ENCODE measurements at regions not wholly inside any gene's neighbourhood (a gene's known extent, or its start where the extent isn't known, plus 50 kb on each side); places are given as distances from the start of the nearest gene placed in this dataset.
"Not testable (repeated sequence)": the region's sequence is repeated elsewhere in the genome, so short reads cannot be mapped to it uniquely, and the experiment has no call there.

DNA sequence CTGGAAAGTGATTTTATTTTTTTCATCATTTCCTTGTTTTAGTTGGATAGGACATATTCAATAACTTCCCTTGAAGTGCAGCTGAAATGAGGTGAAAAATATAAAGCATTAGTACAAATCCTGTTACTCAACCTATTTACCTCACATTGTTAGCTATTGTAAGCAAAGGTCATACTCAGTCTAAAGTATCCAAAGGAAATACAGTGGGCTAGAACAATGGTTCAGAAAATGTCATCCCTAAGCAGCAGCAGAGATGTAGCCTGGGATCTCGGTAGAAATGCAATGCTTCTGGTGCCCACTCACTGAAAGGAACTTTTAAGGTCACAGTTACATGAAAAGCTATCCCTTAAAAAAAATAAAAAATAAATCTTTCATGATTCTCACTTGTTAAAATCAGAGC is 300.6 kb downstream of the PPP4R3C start (continued):
- TF ChIP-seq, protein P1, sequence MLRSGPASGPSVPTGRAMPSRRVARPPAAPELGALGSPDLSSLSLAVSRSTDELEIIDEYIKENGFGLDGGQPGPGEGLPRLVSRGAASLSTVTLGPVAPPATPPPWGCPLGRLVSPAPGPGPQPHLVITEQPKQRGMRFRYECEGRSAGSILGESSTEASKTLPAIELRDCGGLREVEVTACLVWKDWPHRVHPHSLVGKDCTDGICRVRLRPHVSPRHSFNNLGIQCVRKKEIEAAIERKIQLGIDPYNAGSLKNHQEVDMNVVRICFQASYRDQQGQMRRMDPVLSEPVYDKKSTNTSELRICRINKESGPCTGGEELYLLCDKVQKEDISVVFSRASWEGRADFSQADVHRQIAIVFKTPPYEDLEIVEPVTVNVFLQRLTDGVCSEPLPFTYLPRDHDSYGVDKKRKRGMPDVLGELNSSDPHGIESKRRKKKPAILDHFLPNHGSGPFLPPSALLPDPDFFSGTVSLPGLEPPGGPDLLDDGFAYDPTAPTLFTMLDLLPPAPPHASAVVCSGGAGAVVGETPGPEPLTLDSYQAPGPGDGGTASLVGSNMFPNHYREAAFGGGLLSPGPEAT (IDR thresholded peaks at IDR 0.05; ENCODE audit: low read depth) = no peak
- no peak for TF ChIP-seq CBX3 (IDR thresholded peaks at IDR 0.05; ENCODE audit: borderline replicate concordance, low read depth)
- TF ChIP-seq NBN (IDR thresholded peaks at IDR 0.05) = no peak
- no peak for TF ChIP-seq RUNX3 (IDR thresholded peaks at IDR 0.05; ENCODE audit: low read length)
- TF ChIP-seq MTA2 (IDR thresholded peaks at IDR 0.05; ENCODE audit: low read depth) = no peak
- TF ChIP-seq, protein P2, sequence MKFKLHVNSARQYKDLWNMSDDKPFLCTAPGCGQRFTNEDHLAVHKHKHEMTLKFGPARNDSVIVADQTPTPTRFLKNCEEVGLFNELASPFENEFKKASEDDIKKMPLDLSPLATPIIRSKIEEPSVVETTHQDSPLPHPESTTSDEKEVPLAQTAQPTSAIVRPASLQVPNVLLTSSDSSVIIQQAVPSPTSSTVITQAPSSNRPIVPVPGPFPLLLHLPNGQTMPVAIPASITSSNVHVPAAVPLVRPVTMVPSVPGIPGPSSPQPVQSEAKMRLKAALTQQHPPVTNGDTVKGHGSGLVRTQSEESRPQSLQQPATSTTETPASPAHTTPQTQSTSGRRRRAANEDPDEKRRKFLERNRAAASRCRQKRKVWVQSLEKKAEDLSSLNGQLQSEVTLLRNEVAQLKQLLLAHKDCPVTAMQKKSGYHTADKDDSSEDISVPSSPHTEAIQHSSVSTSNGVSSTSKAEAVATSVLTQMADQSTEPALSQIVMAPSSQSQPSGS (IDR thresholded peaks at IDR 0.05; ENCODE audit: low read length) = no peak
- no peak for TF ChIP-seq RB1 (IDR thresholded peaks at IDR 0.05; ENCODE audit: borderline replicate concordance)
- TF ChIP-seq CREB1 (IDR thresholded peaks at IDR 0.05; ENCODE audit: low read depth) = no peak
- TF ChIP-seq, protein P3, sequence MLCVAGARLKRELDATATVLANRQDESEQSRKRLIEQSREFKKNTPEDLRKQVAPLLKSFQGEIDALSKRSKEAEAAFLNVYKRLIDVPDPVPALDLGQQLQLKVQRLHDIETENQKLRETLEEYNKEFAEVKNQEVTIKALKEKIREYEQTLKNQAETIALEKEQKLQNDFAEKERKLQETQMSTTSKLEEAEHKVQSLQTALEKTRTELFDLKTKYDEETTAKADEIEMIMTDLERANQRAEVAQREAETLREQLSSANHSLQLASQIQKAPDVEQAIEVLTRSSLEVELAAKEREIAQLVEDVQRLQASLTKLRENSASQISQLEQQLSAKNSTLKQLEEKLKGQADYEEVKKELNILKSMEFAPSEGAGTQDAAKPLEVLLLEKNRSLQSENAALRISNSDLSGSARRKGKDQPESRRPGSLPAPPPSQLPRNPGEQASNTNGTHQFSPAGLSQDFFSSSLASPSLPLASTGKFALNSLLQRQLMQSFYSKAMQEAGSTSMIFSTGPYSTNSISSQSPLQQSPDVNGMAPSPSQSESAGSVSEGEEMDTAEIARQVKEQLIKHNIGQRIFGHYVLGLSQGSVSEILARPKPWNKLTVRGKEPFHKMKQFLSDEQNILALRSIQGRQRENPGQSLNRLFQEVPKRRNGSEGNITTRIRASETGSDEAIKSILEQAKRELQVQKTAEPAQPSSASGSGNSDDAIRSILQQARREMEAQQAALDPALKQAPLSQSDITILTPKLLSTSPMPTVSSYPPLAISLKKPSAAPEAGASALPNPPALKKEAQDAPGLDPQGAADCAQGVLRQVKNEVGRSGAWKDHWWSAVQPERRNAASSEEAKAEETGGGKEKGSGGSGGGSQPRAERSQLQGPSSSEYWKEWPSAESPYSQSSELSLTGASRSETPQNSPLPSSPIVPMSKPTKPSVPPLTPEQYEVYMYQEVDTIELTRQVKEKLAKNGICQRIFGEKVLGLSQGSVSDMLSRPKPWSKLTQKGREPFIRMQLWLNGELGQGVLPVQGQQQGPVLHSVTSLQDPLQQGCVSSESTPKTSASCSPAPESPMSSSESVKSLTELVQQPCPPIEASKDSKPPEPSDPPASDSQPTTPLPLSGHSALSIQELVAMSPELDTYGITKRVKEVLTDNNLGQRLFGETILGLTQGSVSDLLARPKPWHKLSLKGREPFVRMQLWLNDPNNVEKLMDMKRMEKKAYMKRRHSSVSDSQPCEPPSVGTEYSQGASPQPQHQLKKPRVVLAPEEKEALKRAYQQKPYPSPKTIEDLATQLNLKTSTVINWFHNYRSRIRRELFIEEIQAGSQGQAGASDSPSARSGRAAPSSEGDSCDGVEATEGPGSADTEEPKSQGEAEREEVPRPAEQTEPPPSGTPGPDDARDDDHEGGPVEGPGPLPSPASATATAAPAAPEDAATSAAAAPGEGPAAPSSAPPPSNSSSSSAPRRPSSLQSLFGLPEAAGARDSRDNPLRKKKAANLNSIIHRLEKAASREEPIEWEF (IDR thresholded peaks at IDR 0.05; ENCODE audit: insufficient replicate concordance, low read depth, low read length) = no peak

DNA sequence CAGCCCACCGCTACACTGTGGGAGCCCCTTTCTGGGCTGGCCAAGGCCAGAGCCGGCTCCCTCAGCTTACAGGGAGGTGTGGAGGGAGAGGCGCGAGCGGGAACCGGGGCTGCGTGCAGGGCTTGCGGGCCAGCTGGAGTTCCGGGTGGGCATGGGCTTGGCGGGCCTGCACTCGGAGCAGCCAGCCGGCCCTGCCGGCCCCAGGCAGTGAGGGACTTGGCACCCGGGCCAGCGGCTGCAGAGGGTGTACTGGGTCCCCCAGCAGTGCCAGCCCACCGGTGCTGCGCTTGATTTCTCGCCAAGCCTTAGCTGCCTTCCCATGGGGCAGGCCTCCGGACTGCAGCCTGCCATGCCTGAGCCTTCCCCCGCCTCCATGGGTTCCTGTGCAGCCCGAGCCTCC is 306.2 kb downstream of the PPP4R3C start:
- H3K27ac ChIP-seq (ENCODE audit: control insufficient read depth, insufficient read depth); RAD21 ChIA-PET (ENCODE audit: unreplicated experiment); H3K27me3 ChIP-seq (replicated peaks in 1 of 2; ENCODE audit: control insufficient read depth in 2 of 2, insufficient read depth in 2 of 2, low read length in 1 of 2); DNase-seq (ENCODE audit: low read depth, low spot score); H3K79me2 ChIP-seq (ENCODE audit: control insufficient read depth, insufficient read depth, low read length); H3K4me1 ChIP-seq (ENCODE audit: control insufficient read depth, insufficient read depth, low read length); H3K9ac ChIP-seq (ENCODE audit: control insufficient read depth, insufficient read depth, low read length); intact Hi-C loops (cut with micrococcal nuclease; ENCODE audit: unreplicated experiment); H3K36me3 ChIP-seq (ENCODE audit: control insufficient read depth in 2 of 2, insufficient read depth in 2 of 2, low read length in 1 of 2); in situ Hi-C loops (cut with MboI); H3K9me3 ChIP-seq (replicated peaks; ENCODE audit: control insufficient read depth, insufficient read depth, low read length); SMC1A ChIA-PET (ENCODE audit: uncharacterized antibody, unreplicated experiment); H4K20me1 ChIP-seq (ENCODE audit: control insufficient read depth, insufficient read depth); H3K4me2 ChIP-seq (ENCODE audit: control insufficient read depth, insufficient read depth); FAIRE-seq; BruUV-seq (replicated peaks); POLR2A ChIA-PET; H3K4me3 ChIP-seq; CTCF ChIA-PET; H2AFZ ChIP-seq (ENCODE audit: control insufficient read depth, low read depth, low read length); ATAC-seq: not testable (repeated sequence)
- 52% methylated on average over 19 of the region's 21 CpGs for WGBS (ENCODE audit: insufficient coverage, insufficient replicate concordance, low lambda C conversion rate, missing lambda C conversion rate)

Data from GM12878 (cell line).